ENCODE measurements at regions not wholly inside any gene's neighbourhood (a gene's known extent, or its start where the extent isn't known, plus 50 kb on each side); places are given as distances from the start of the nearest gene placed in this dataset.
"Not testable (repeated sequence)": the region's sequence is repeated elsewhere in the genome, so short reads cannot be mapped to it uniquely, and the experiment has no call there.

DNA sequence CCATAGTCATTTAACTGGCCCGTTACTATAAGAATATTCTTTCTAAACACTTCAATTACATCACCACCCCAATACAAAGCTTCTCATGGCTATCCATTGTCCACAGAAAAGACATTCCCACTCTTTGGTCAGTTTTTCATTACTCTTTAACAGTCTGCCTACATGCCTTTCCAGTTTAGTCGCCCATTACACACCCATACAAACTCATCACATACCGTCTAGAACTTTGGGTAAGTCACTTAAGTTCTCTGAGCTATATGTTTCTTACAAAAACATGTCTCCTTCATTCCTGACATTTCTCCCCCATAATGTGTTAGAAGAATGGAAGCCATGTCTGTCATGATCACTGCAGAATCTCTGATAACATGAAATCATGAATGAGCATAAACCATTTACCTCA, 108.2 kb upstream of the STK17B start:
- DNase-seq = no peak

DNA sequence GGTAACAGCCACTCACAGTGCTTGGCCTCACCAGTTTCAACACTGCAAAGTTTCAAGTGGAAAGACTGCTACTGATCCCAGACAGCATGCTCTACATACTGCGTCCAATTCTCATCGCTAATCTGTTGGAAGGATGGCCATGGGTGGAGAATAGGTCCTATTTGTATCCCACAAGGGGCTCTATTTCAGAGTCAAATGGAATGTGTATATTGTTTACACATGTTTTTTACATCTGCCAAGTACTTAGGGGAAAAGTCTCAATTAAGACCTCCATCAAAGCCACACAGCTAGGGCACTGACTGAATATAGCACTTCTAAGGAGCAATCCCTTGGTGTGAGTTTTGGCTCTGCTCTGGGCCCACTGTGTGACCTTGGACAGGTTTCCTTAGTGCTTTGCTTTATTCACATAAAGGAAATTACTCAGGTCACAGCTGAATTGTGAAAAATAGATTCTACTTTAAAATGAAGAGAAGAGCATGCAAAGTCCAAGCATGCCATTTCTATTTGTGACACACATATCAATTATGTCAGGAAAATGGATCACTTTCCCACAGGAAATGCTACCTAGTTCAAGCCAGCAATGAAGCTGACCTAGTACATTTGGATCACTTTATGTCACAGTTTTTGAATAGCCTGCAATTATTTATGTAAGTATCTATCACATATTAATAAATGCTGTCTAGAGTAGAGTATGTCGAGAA, 112.9 kb upstream of the STK17B start:
- no peak for DNase-seq

DNA sequence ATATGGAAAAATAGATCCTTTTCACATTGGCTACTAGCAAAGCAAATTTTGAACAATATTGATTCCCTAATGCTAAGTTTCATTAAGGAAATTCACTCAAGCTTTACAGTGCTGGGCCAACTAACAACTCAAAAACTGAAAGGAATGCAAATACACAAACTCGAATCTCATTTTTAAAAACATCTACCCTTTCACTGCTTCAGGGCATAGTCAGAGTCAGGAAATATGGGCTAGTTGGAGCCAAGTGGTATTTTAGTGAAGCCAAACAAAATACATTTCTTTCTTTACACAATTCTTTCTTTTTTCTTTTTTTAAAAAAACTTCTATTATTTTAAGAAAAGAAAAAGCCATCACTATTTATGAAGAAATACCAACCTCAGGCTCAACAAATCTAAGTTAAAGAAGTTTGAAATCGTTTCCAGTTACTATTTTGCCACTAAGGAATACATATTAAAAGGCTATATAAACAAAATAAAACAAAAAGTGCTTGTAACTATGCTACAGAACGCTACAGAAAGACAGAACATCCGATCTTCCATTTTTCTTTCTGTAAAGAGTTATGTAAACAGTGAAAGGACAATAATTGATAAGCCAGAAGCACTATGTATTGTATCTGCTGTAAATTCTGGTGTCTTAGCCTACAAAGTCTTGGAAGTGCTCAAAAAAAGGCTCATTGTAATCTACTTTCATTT, 113.6 kb upstream of the STK17B start:
- no peak for DNase-seq

DNA sequence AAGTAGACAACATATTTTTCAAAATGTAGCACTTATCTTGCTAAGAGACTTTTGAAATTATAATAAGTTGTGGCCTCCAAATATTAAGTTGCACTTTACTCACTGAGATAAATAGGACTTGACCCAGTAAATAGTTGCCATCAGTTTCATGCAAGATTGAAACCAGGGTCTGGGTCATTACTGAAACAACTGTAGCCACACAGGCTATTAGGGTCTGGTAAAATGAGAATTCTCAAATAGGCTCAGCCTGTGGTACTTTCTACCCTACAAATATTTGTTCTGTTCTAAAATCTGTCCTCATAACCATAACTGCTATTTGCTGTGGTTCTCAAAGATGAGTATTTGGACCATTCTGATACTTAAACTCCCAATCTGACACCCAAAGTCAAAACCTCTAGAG, 115.4 kb upstream of the STK17B start:
- DNase-seq = no peak

DNA sequence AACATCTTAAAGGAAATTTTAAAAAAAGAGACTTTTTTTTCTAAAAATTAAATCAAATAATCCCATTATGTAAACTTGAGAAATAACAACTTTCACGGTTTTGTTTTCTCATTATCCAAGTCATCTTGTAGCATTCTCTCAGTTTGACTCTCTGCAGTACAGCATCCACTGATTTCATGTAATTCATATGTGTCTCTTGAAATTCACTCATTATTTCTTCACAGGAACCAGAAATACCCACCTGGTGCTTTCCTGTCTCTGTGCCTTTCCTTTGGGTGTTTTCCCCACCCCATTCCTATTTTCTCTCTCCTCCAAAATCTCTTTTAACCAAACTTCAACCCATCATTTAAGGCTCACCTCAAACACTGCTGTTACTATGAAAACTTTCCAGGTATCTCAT, 116.1 kb upstream of the STK17B start:
- no peak for DNase-seq

DNA sequence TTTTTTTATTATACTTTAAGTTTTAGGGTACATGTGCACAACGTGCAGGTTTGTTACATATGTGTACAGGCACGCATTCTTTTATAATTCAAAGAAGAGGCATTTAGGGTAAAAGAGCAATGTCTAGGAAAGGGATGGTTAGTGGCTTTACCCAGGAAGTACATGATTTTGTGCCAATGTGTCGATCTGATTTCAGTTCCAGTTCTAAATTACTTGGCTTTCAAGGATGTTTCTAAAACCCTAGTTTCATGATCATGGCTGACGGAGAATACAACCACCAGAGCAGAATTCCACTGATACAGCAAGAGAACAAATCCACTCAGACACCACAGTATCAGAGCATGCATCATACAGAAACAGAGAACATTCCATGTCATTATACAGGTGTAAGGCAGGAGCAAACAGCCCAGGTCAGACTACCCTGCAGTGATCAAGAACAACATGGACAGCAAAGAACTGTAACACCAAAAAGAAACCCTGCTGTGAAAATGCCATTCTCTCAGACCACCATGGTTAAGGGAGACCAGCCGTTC, 116.7 kb upstream of the STK17B start:
- DNase-seq = no peak

DNA sequence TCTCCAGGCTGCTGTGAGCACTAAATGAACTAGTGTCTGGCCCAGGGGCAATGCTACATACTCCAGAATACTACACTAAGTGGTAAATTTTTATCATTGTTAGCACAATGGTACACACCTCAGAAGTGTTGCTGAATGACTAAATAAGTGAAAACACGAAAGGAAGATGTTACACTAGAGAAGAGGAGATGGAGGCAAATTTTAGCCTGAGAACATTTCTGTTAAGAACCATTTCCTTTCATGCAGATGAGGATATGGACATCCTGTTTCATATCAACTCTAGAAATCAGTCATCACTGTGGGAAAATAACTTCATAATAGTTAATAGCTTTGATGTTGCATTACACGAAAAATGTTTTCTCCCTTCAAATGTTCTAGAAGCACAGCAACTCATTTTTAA, 117.6 kb upstream of the STK17B start:
- DNase-seq = no peak

DNA sequence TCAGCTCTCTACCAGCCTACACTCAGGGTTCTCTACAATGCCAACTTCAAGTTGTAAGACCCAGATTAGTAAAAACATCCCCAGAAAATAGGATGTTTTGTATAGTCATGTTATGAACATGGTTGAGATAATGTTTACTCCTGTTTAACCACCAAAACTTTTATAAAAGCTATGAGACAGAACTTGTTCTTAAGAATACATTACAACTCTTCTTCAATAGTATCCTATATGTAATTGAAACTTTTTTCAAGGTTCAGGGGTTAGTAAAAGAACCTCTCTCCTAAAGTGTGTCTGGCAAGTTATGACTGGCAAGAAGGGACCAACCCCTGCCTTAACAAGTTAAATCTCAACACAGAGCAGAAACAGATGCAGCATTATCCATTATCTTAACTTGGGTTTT, 118.8 kb upstream of the STK17B start:
- DNase-seq = no peak

DNA sequence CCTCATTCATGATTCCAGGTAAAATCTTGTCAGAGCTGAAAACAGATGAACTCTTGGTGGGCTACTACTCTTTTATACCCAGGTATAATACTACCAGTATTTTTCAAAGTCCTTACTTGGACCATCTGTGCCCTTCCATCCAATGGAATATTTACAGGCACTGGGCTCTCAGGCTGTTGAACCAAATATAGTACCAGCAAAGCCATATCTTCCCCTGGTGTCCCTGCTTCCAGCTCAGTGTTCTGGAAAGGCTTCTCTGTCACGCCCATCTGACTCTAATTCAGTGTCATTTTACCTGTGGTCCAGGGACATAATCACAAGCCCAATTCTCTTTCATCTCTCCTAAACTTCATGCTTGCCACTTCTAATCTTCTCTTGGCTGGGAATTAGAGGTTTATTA, 119.2 kb upstream of the STK17B start:
- no peak for DNase-seq

DNA sequence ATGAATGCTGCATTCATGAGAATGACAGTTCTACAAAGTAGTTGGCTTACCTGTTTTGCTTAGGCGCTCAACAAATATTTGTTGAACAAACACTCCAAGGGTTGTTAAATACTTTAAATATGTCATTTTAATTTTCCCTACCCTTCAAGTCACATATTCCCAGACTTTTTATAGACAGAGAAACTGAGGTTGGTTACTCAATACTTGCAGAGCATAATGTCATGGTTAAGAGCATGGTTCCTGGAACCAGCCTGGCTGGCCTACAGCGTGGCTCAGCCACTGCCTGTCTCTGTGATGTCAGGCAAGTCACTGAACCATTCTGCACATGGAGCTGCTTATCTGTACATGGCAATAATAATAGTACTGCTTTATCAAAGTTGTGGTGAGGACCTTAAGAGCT, 120.0 kb upstream of the STK17B start:
- no peak for DNase-seq

DNA sequence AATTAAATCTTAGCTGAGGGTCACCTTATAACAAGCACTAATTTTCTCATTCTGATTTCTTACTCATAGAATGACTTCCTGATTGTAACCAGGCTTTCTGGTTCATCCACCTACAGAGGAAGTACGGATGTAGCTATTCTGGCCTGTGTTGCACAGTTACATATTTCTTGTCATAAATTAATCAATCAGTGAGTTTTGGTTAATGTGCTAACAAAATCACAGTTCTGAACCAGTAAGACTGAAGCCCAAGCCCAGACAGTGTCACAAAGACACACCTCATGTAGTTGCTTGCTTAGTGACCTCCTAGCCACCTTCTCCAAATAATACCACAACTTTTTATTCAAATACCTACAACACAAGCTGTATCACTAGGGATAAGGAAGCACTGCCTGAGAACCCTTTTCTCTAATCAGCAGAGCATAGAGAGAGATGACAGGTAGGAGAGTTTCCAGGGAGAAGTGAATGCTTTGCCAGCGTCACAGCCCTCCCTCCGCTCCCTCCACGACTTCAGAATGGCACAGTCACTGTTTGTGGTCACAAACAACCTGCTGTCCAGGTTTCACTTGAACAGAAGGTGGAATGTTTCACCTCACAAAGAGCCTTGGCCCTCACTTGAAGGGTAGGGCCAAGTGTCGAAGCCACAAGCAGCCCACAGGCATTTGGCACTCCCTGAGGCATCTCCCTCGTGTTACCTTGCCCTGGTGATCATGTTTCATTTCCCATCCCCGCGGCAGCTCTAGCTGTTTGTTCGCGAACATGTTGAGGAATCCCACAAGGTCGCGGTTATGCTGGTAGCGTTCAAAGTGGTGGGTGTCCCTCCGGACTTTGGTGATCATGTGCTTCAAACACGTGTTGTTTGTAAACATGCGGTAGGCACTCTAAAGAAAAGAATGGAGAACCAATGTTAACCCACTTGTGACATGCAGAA, 120.8 kb upstream of the STK17B start:
- DNase-seq = no peak

DNA sequence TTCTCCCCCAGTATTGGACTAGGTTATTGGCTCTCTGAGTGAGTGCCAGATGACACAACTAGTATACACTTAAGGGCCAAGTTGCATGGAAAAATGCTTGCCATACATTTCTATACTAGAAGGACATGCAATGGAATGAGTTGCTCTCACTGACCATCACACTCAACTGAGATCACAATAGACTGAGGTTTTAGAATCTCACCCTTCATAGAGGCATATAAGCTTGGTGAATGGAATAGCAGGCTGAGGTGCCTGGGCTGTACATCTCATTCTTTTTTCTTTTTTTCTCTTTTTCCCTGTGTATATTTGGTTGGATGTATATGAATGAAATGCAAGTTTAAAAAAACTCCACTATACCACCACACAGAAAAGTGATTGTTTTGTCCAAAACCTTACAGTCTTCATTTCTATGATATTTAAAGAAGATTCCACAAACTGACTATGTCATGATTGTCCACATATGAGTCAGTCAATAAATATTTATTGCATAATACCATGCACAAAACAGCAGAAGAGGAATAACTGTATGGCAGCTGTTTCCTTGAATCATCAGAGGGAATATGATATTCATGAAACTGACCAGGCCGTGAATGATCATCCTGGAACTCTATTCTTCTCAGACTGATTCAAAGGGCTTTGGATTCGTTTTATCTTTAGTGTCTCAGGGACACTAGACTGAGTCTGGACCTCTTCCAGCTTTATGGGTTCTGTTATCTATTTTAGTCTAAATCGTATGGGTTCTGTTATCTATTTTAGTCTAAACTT, 122.6 kb upstream of the STK17B start:
- DNase-seq = no peak

DNA sequence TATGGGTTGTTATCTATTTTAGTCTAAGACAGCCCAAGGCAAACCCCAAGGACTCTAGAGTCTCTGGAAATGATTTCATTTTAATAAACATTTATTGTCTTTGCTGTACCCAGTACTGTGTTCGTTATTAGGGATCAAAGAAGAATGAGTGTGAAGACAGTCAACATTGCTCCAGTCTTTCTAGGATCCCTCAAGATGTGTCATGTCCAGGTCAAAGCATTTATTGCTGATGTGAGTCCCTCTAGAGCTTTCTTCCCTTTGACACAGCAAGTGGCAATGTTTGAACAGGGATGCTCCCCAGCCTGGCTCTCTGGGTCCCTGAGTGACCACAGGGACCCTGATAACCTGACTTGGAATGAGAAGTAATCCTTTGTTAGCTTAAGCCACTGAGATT, 123.1 kb upstream of the STK17B start:
- DNase-seq = no peak

DNA sequence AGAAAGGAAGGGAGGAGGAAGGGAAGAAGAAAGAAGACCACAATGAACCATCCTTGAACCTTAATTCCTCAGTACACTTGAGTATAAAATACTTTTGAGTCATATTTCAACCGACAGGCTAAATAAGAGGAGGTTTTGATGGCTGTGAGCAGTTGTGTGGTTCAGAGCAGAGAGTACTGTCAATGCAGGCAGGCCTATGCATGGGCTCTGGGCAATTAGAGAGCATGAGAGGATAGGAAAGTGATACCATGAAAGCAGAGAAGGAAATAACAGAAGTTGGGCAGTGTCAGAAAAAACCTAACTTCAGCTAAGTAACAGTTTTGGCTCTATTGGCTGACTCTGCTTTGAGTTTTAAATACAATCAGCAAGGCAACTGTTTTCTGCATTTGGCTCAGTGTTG, 123.6 kb upstream of the STK17B start:
- DNase-seq = no peak

DNA sequence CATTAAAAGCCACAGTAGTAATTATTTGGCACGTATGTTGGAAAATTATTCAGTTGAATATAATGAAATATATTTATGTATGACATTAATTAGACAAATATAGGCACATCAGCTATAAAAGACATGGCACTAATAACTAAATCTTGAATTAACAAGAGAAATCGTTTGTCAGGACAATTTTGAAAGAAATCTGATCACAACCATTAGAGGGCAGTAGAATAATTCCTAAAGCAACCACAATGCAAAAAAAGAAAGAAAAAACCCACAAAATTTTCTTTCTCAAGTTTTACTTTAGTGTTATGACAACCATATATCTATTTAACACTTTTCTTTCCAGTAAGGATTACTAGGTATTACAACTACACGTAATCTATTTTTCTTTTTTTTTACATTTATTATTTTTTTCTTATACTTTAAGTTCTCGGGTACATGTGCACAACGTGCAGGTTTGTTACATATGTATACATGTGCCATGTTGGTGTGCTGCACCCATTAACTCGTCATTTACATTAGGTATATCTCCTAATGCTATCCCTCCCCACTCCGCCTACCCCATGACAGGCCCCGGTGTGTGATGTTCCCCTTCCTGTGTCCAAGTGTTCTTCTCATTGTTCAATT, 126.8 kb upstream of the STK17B start:
- not testable (repeated sequence) for DNase-seq

DNA sequence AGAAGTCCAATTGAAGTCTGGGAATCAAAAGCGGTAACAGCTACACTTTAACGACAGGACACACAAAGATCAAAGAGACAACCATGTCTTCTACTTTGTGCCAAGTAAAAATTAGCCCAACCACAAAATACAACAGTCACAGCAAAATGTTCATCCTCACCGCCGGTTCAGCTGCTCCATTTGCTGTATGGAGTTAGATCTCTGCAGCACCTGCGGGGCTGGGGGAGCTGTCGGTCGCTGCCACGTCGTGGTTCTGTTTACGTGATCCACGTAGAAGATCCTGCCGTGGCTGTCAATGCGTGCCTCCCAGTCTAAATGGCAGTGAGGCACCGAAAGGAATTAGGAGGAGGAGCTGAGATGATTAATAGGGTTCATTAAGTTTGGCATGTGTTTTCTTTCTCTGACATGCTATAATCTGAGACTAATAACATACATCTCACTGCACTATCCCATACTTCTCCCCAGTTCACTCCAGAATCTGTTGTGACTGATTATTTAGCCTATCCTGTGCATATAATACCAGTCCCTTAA, 136.5 kb upstream of the STK17B start:
- DNase-seq = no peak

DNA sequence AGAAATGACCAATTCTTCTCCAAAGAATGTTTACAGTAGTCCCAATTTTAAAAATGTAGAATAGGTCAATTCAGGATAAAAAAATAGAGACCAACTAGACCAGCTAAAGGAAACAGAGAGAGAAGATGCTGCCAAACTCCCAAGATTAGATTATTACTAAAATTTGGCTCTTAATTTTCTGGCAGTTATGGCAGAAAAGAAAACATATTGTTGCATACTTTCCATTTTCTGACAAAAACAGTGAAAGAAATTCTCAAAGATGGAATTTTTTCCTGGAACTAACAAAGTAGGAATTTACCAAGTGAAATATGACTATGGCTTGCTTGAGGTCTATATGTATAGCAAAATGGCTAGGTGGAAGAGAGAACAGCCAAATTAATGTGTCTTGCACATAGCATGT, 138.3 kb upstream of the STK17B start:
- no peak for DNase-seq

DNA sequence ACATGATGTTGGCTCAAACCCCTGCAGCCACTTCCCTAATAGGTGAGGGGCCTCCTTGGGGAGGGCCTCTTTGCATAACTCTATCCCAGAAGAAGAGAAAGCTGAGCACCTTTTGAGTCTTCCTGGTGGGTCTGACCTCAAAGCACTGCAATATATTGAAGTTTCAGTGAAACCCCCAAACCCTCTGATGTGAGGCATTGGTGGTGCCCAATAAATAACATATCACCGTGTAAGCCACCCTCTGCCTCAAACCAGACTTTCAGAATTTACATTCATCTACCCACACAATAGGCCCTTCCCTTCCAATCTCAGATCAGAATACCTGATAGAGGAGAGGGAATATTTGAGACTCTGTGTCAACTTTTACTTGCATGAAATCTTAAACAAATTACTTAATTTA, 142.8 kb upstream of the STK17B start:
- no peak for DNase-seq

DNA sequence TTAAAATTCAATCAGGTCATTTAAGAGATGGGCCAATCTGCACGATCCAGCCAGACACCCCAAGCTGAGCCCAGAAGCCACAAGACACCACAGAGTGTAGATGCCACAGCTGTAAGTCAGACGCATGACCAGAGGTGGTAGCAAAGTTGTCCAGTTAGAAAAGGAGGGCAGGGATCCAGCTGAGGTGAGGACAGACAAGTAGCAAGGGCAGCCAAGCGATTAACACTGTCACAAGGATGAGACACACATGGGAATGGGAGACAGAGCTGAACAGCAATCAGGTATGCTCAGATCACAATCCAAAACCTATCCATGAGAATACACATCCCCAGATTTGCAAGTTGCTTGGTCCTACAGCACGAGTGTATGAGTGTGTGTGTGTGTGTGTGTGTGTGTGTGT, 143.4 kb upstream of the STK17B start:
- DNase-seq = no peak

DNA sequence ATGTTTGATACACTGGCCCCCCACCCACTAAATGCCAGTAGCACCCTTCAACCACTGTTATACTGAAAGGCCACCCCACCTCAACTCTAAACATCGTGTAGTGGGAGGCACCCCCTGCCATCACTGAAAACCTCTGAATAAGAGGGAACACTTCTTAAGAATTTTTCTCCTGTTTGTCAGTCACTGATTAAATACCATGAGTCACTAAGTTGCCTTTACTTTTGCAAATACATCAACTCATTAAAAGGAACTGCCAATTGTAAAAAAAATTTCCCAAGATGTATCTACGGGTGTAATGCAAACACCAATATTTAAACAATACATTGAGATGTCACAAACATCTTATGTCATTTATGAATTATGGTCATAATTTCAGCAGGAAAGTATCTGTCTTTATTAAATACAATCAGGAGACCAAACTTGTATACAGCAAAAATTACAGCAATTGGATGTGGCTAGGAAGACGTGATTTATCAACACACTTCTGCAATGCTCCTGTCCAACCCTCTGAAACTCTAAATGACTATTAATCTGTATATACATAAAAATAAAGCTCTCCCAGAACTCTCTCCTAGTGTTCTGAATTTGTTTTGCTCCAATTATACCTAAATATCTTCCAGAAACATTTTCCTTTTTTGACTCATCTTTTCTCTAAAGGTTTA, 144.1 kb upstream of the STK17B start:
- DNase-seq = no peak

DNA sequence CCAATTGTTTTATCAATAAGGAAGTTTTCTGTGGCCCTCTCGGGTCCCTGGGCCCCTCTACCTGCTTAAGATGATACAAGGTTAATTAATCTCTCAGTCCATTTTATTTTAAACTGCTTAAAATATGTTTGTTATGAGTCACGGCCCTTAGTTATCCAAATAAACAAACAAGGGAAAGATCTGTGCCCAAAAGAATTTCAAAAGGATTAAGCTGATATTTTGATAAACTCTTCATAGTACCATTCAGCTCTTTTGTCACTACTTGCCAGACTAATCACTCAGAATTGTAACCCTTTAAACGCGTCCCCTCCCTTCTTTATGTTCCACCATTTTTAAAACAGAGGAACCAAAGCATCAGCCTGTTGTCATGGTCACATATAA, 144.7 kb upstream of the STK17B start:
- no peak for DNase-seq
